GM12878 (cell line): ENCODE measurements at regions not wholly inside any gene's neighbourhood (a gene's known extent, or its start where the extent isn't known, plus 50 kb on each side); places are given as distances from the start of the nearest gene placed in this dataset.

Experiments used
- ATAC-seq: fragments of 200-7000 bp; cut with Tn5 transposase; 3 replicates; pipeline ENCODE4 v1.9.1; 2020; ENCODE audit warnings: mild to moderate bottlenecking, moderate library complexity
- BruUV-seq: library from RNA; stranded (reverse); fragments of 400-500 nt; replicated peaks from 2 replicates; lab custom pipeline; 2021; lab: Mats Ljungman, UMichigan
- CTCF ChIA-PET: fragments of 300-600 bp; sonication (Branson Sonifier 250); formaldehyde crosslinking; extraction: SDS; loops from one replicate; lab custom pipeline; 2021; ENCODE audit warnings: inconsistent platforms; lab: Yijun Ruan, JAX
- POLR2A ChIA-PET: fragments of 350-600 bp; formaldehyde crosslinking; extraction: SDS; loops from one replicate; lab custom pipeline; 2021; ENCODE audit warnings: inconsistent platforms; lab: Charles Lee
- RAD21 ChIA-PET: fragments of 300-600 bp; sonication (Branson Sonifier 250); formaldehyde crosslinking; loops from one replicate; lab custom pipeline; 2023; ENCODE audit warnings: antibody characterized with exemption; ENCODE audit not compliant: unreplicated experiment; lab: Charles Lee
- SMC1A ChIA-PET: fragments of 300-600 bp; sonication (Branson Sonifier 250); formaldehyde crosslinking; loops from one replicate; lab custom pipeline; 2023; ENCODE audit not compliant: unreplicated experiment, uncharacterized antibody; lab: Charles Lee
- DNase-seq: peaks from one replicate; pipeline ENCODE4 v3.0.0-alpha.2; 2011; ENCODE audit warnings: low read depth, low spot score
- FAIRE-seq: peaks from 3 replicates; lab custom pipeline; 2011; peaks lifted over from hg19 to GRCh38; lab: Jason Lieb, UNC
- H2AFZ ChIP-seq: 2 replicates; pipeline ENCODE4 v1.6.0; 2011; ENCODE audit warnings: low read depth, low read length, control low read depth; ENCODE audit not compliant: control insufficient read depth
- H3K27ac ChIP-seq: 2 replicates; pipeline ENCODE4 v1.5.1; 2011; ENCODE audit warnings: control low read depth; ENCODE audit not compliant: control insufficient read depth, insufficient read depth
- H3K27me3 ChIP-seq, 2 experiments: replicated peaks in 1 of 2; 2 replicates each; pipeline versions ENCODE4 v1.6.0 to v1.6.1; 2011; ENCODE audit warnings: low read length in 1 of 2; ENCODE audit not compliant: control insufficient read depth in 2 of 2, insufficient read depth in 2 of 2
- H3K36me3 ChIP-seq, 2 experiments: 2 replicates each; pipeline ENCODE4 v1.5.1; 2011; ENCODE audit warnings: low read length in 1 of 2; ENCODE audit not compliant: control insufficient read depth in 2 of 2, insufficient read depth in 2 of 2
- H3K4me1 ChIP-seq: 2 replicates; pipeline ENCODE4 v1.6.1; 2011; ENCODE audit warnings: mild to moderate bottlenecking, low read length, moderate library complexity, mixed read lengths; ENCODE audit not compliant: control insufficient read depth, insufficient read depth
- H3K4me2 ChIP-seq: 2 replicates; pipeline ENCODE4 v1.6.0; 2011; ENCODE audit warnings: control low read depth; ENCODE audit not compliant: control insufficient read depth, insufficient read depth
- H3K4me3 ChIP-seq: fragments of 200-600 bp; sonication (generic); 2 replicates; pipeline ENCODE4 v1.5.1; 2016
- H3K79me2 ChIP-seq: 2 replicates; pipeline ENCODE4 v1.6.0; 2011; ENCODE audit warnings: low read length; ENCODE audit not compliant: control insufficient read depth, insufficient read depth
- H3K9ac ChIP-seq: 2 replicates; pipeline ENCODE4 v1.8.0; 2011; ENCODE audit warnings: low read length, control low read depth, mixed read lengths; ENCODE audit not compliant: control insufficient read depth, insufficient read depth
- H3K9me3 ChIP-seq: replicated peaks from 3 replicates; pipeline ENCODE4 v1.5.1; 2011; ENCODE audit warnings: mild to moderate bottlenecking, low read length; ENCODE audit not compliant: control insufficient read depth, insufficient read depth
- H4K20me1 ChIP-seq: 2 replicates; pipeline ENCODE4 v1.6.0; 2011; ENCODE audit not compliant: control insufficient read depth, insufficient read depth
- CBX3 ChIP-seq: fragments of 200-600 bp; sonication (generic); IDR thresholded peaks from 2 replicates; pipeline ENCODE4 v1.6.1; 2016; ENCODE audit warnings: low read depth, borderline replicate concordance
- CBX5 ChIP-seq: sonication (generic); IDR thresholded peaks from 2 replicates; pipeline ENCODE4 v1.6.1; 2016; ENCODE audit warnings: low read depth, moderate library complexity, mild to moderate bottlenecking, inconsistent platforms
- CREM ChIP-seq: IDR thresholded peaks from 2 replicates; pipeline ENCODE4 v1.6.1; 2014; ENCODE audit warnings: antibody characterized with exemption, low read depth
- FOS ChIP-seq: IDR thresholded peaks from 3 replicates; pipeline ENCODE4 v1.6.1; 2011; ENCODE audit warnings: borderline replicate concordance; ENCODE audit not compliant: insufficient read length; ENCODE audit errors: extremely low read depth
- GATAD2B ChIP-seq: fragments of 450-650 bp; conservative IDR thresholded peaks from 2 replicates; pipeline ENCODE4 v1.6.1; 2017; ENCODE audit warnings: low read depth, mild to moderate bottlenecking, moderate library complexity
- HDGF ChIP-seq: fragments of 450-650 bp; IDR thresholded peaks from 2 replicates; pipeline ENCODE4 v1.6.1; 2016; ENCODE audit warnings: antibody characterized with exemption
- KDM1A ChIP-seq: fragments of 200-600 bp; sonication (generic); IDR thresholded peaks from 2 replicates; pipeline ENCODE4 v1.6.1; 2016; ENCODE audit warnings: borderline replicate concordance
- LARP7 ChIP-seq: fragments of 450-650 bp; IDR thresholded peaks from 2 replicates; pipeline ENCODE4 v1.6.1; 2017; ENCODE audit warnings: mild to moderate bottlenecking
- MYC ChIP-seq: IDR thresholded peaks from 2 replicates; pipeline ENCODE4 v1.6.1; 2011; ENCODE audit warnings: mild to moderate bottlenecking, low read length, moderate library complexity, inconsistent platforms; ENCODE audit not compliant: insufficient read depth, insufficient replicate concordance, insufficient read length, severe bottlenecking
- NR2F1 ChIP-seq: fragments of 450-650 bp; conservative IDR thresholded peaks from 2 replicates; pipeline ENCODE4 v1.6.1; 2017; ENCODE audit warnings: mild to moderate bottlenecking
- POU2F2 ChIP-seq: IDR thresholded peaks from 3 replicates; pipeline ENCODE4 v1.6.1; 2011; ENCODE audit warnings: low read depth, mild to moderate bottlenecking, low read length, borderline replicate concordance
- TBL1XR1 ChIP-seq: IDR thresholded peaks from 2 replicates; pipeline ENCODE4 v1.6.1; 2012; ENCODE audit warnings: low read depth, low read length, improper control_type of control experiment
- ZBED1 ChIP-seq: IDR thresholded peaks from 2 replicates; pipeline ENCODE4 v1.6.1; 2016; ENCODE audit warnings: borderline replicate concordance
- WGBS: methylation state at CpG from one replicate; pipeline ENCODE4 v1.1.6; 2016; ENCODE audit warnings: low lambda C conversion rate; ENCODE audit not compliant: insufficient replicate concordance, insufficient coverage; ENCODE audit errors: missing lambda C conversion rate; 5-methylcytosine and 5-hydroxymethylcytosine counted together
- in situ Hi-C: fragments of 300-500 bp; cut with MboI; formaldehyde crosslinking; loops from 9 replicates; pipeline ENCODE4 v1.14.3; 2018; ENCODE audit warnings: mixed read lengths
- intact Hi-C: fragments of 100-400 bp; cut with micrococcal nuclease; formaldehyde crosslinking; loops from one replicate; pipeline ENCODE4 v1.14.2; 2022; ENCODE audit not compliant: unreplicated experiment
- TF ChIP-seq, protein P1 (sequence below): fragments of 450-650 bp; IDR thresholded peaks from 2 replicates; pipeline ENCODE4 v1.6.1; 2014; ENCODE audit warnings: mild to moderate bottlenecking
- TF ChIP-seq, protein P2 (sequence below): fragments of 450-650 bp; IDR thresholded peaks from 2 replicates; pipeline ENCODE4 v1.6.1; 2016; ENCODE audit warnings: mild to moderate bottlenecking

DNA sequence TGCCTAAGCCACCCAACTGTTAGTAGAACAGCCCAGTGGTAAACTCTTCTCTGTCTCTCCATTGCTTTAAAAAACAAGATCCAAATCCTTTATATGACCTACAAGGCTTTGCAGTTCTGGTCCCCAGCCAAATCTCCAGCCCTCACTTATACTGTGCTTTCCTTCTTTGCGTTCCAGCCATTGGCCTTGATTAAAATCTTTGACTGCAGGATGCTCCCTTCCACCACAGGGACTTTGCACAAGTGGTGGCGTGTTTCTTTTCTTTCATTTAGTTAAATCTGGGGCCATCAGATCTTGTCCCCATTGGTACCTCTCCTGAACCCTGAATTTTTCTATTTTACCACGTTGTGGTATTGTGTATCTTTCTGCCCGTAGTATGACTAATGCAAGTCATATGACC lies 183.7 kb downstream of the VRK1 start:
- ATAC-seq (no peak), FAIRE-seq (no peak), DNase-seq (no peak)
- RAD21 ChIA-PET = no interaction called here
- SMC1A ChIA-PET = no interaction called here
- Histone ChIP-seq H4K20me1 (no peaks in the 10 kb centered on the region), H3K9ac (no peak overlapping the region), H2AFZ (no peak overlapping the region), H3K36me3 (no peaks in the 10 kb centered on the region), H3K9me3 (no peaks in the 10 kb centered on the region; the same call in 2 of the 3 replicates), H3K27ac (no peak overlapping the region), H3K79me2 (no peaks in the 10 kb centered on the region), H3K4me3 (no peak overlapping the region), H3K4me2 (no peak overlapping the region), H3K27me3 (no peaks in the 10 kb centered on the region), H3K4me1 (no peaks in the 10 kb centered on the region)
- TF ChIP-seq MYC (no peak), NR2F1 (no peak)
- CTCF ChIA-PET = no interaction called here
- intact Hi-C loops = no loop called here
- 26% methylated on average over 4 of the region's 4 CpGs for WGBS
- in situ Hi-C loops = no loop called here
- no TSS peak for BruUV-seq
- POLR2A ChIA-PET = no interaction called here

DNA sequence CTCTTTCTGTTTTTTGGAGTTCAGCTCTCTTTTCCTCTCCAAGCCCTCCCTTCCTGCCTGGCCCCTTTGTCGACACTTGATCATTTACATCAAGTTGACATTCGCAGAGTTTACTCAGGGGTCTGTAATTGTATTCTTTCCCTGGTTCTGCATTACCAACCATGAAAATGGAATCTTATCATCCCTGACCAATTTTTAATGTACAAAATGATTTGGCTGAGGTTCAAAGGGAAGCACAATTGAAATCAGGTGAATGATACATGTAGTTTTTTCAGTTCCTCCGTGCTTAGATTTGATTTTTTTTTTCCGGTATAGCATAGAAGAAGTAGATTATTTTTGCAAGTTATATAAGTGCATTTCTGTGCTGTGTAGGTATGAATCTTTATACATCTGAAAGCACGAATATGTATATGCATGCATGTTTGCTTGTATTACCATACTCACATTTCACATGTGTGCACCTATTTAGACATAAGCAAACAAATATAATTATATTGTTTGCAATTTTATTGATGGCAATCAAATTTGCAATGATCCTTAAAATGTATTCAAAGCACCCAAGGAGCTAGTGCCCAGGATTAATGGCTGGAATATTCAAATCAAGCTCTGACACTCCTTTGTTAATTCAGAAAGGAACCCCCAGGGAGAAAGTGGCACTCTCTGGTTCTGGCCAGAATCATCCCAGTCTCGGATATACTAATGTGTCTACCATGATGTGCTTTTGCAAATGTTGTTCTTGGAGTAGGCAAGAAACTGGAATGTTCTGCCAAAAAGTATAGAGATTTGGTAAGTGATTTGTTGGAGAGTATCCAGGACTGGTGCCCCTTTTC lies 189.3 kb downstream of the VRK1 start:
- Histone ChIP-seq H3K36me3 (no peaks in the 10 kb centered on the region), H3K4me3 (no peak overlapping the region), H3K9ac (no peak overlapping the region), H3K27me3 (no peaks in the 10 kb centered on the region), H3K4me1 (peaks cover 8% of the 10 kb centered on the region), H3K4me2 (no peak overlapping the region), H3K79me2 (no peaks in the 10 kb centered on the region), H4K20me1 (no peaks in the 10 kb centered on the region), H2AFZ (no peak overlapping the region), H3K27ac (no peak overlapping the region), H3K9me3 (no peaks in the 10 kb centered on the region; the same call in 2 of the 3 replicates)
- ATAC-seq (no peak), DNase-seq (no peak), FAIRE-seq (no peak)
- CTCF ChIA-PET = no interaction called here
- in situ Hi-C loops (no loop called here), intact Hi-C loops (no loop called here)
- BruUV-seq = no TSS peak
- 55% methylated on average over 6 of the region's 6 CpGs for WGBS
- RAD21 ChIA-PET = no interaction called here
- TF ChIP-seq POU2F2 (no peak), HDGF (no peak), FOS (no peak), ZBED1 (no peak), CREM (no peak), LARP7 (no peak), GATAD2B (no peak), CBX3 (no peak), CBX5 (no peak), KDM1A (no peak), TBL1XR1 (no peak)
- TF ChIP-seq, protein P1, sequence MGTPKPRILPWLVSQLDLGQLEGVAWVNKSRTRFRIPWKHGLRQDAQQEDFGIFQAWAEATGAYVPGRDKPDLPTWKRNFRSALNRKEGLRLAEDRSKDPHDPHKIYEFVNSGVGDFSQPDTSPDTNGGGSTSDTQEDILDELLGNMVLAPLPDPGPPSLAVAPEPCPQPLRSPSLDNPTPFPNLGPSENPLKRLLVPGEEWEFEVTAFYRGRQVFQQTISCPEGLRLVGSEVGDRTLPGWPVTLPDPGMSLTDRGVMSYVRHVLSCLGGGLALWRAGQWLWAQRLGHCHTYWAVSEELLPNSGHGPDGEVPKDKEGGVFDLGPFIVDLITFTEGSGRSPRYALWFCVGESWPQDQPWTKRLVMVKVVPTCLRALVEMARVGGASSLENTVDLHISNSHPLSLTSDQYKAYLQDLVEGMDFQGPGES = no peak
- TF ChIP-seq, protein P2, sequence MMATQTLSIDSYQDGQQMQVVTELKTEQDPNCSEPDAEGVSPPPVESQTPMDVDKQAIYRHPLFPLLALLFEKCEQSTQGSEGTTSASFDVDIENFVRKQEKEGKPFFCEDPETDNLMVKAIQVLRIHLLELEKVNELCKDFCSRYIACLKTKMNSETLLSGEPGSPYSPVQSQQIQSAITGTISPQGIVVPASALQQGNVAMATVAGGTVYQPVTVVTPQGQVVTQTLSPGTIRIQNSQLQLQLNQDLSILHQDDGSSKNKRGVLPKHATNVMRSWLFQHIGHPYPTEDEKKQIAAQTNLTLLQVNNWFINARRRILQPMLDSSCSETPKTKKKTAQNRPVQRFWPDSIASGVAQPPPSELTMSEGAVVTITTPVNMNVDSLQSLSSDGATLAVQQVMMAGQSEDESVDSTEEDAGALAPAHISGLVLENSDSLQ = no peak
- POLR2A ChIA-PET = no interaction called here
- SMC1A ChIA-PET = no interaction called here
